HG03354 (cell line): ENCODE measurements at regions not wholly inside any gene's neighbourhood (a gene's known extent, or its start where the extent isn't known, plus 50 kb on each side); places are given as distances from the start of the nearest gene placed in this dataset.
"Not testable (repeated sequence)": the region's sequence is repeated elsewhere in the genome, so short reads cannot be mapped to it uniquely, and the experiment has no call there.

Experiments used
- ATAC-seq: cut with Tn5 transposase; IDR thresholded peaks from one replicate; pipeline ENCODE4 v1.9.1; 2021; ENCODE audit warnings: mild to moderate bottlenecking; ENCODE audit not compliant: unreplicated experiment, poor library complexity, severe bottlenecking

GRCh38 chr14:105927096-105928060 lies 401.0 kb downstream of the TMEM121 start:
- ATAC-seq: no peak

GRCh38 chr14:105928171-105929111 lies 402.1 kb downstream of the TMEM121 start:
- ATAC-seq: not testable (repeated sequence)

GRCh38 chr14:105929327-105930081 lies 403.1 kb downstream of the TMEM121 start:
- no peak for ATAC-seq

GRCh38 chr14:105930572-105930971 lies 404.2 kb downstream of the TMEM121 start:
- ATAC-seq: no peak

- no peak for ATAC-seq
Observed at GRCh38 chr14:105931808-105932483, 405.6 kb downstream of the TMEM121 start.

GRCh38 chr14:105933238-105933637 lies 406.9 kb downstream of the TMEM121 start:
- ATAC-seq: no peak

DNA sequence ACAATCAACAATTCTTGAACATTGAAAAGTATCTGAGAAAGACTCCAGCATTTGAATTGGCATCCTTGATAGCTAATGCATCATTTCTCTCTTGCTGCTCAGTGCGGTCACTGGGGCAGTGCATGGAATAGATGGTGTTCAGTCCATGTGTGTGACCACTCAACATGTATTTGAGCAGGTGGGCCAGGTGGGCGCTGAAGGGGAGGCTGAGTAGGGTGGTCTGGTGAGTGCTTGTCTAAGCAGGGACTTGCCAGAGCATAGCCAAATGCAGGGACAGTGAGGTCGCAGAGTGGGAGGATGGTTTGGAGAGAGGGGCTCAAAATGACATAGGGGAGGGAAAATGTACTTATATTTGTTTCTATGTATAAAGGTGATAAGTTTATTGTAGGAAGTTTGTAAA lies 409.0 kb downstream of the TMEM121 start:
- ATAC-seq: no peak

GRCh38 chr14:105937253-105938054 lies 411.1 kb downstream of the TMEM121 start:
- ATAC-seq: no peak

GRCh38 chr14:105938055-105938863 lies 411.9 kb downstream of the TMEM121 start:
- no peak for ATAC-seq

DNA sequence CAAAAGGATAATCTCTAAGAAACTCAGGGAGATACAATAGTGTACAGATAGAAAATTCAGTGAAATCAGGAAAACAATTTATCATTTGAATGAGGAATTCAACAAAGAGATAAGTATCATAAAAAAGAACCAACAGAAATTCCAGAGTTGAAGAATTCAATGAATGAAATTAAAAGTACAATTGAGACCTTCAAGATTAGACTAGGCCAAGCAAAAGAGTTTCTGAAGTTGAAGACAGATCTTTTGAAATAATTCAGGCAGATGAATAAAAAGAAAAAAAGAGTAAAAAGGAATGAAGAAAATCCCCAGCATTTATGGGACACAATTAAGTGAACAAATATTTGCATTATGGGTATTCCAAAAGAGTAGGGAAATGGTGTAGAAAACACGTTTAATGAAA lies 412.6 kb downstream of the TMEM121 start:
- ATAC-seq: no peak

DNA sequence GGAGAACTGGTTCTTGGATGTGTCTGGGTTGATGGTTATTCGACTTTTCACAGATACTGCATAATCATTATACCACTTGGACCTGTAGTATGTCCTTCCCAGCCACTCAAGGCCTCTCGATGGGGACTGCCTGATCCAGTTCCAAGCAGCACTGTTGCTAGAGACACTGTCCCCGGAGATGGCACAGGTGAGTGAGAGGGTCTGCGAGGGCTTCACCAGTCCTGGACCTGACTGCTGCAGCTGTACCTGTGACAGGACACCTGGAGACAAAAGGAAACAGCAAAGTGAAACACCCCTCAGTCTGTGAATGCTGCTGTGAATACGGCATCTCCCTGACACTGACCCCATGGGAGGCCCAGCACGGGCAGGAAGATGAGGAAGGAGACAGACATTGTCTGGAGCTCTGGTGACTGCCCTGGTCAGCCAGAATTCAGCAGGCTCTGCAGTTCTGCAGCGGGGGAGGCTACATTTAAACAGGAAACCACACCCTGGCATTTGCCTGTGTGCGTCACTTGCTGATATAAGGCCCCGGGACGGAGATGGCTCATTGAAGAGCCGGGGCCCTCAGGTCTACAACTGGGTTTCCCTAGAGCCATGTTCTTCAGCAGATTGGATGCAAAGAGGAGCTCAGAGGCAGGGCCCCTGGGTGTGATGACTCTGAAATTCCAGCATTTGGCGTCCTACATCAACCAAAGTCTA lies 413.6 kb downstream of the TMEM121 start:
- no peak for ATAC-seq

- no peak for ATAC-seq
Observed at GRCh38 chr14:105940534-105941225, 414.3 kb downstream of the TMEM121 start.

DNA sequence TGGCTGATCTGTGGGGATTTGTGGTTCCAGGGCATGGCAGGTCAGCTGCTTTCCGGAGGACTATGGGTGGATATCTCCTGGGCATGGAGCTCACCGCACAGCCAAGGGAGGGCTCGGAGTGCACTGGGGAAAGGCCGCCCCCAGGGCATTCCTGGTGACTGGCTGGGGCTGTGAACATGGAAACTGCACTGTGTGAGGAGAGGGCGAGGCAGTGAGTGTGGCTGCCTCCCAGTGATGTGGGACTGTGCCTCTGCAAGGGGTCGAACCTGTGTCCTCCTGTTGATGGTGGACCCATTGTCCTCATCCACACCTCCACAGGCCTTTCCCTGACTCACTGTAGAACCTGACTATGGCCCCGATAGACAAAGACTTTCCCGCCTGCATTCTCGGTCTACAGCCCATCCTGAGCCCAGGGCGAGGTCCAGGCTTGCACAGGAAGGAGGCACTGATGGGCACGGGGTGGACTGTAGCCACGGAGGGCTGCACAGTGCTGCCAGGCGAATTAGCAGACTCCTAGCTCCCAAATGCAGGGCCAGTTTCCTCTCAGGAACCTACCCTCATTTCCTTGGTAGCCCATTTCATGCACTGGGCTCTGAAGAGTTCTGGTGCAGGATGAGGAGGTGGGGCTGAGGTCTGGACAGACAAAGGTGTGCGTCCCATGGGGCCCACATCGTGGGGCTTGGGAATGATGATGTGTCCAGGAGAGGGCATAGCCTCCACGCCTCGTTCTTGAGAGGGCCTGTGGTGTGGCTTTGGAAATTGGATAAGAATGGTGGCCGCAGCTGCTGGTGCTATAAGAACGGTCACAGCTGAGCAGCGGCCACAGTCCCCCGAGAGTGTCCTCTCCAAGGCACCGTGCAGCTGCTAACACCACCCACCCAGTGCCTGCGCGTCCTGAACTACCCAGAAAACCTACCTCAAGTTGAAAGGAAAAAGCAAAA lies 415.1 kb downstream of the TMEM121 start:
- no peak for ATAC-seq

DNA sequence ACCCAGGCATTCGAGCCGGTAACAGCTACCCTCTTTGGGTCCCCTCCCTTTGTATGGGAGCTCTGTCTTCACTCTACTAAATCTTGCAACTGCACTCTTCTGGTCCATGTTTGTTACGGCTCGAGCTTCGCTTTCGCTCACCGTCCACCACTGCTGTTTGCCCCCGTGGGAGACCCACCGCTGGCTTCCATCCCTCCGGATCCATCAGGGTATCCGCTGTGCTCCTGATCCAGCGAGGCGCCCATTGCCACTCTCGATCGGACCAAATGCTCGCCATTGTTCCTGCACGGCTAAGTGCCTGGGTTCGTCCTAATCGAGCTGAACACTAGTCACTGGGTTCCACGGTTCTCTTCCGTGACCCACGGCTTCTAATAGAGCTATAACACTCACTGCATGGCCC lies 416.3 kb downstream of the TMEM121 start:
- not testable (repeated sequence) for ATAC-seq

DNA sequence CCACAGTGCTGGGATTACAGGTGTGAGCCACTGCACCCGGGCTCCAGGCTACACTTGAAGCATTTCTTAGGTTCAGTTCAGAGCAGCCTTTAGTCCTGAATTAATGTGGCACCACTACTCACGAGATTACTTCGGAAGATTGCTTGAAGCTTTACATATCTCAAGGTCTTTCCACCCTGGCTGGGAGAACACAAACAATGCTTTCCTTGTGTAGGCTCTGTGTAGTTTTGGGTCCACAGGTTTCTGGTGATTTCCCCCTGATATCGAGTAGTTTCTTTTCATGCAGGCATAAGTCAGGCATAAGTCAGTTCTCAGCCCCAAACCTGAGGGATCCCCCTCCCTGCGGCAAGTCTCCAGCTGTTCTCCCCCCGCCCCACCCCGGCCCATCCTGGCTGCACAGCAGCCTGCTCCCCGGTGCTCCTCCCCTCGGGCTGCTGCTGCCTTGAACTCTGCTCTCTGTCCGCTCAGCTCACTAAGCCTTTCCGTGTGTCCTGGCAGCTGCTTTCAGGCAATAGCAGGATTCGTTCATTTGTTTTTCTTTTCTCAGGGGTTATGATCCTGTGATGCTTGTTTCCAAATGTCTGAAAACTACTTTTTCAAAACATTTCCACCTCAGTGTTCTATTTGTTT lies 417.7 kb downstream of the TMEM121 start:
- ATAC-seq: no peak
